A549 (cell line): ENCODE measurements at regions not wholly inside any gene's neighbourhood (a gene's known extent, or its start where the extent isn't known, plus 50 kb on each side); places are given as distances from the start of the nearest gene placed in this dataset.
"Not testable (repeated sequence)": the region's sequence is repeated elsewhere in the genome, so short reads cannot be mapped to it uniquely, and the experiment has no call there.

Experiments
- ATAC-seq, 2 experiments: fragments of 200-7000 bp in 1 of 2; fragments of >200 bp in 1 of 2; cut with Nextera tagmentation in 1 of 2; cut with Tn5 transposase in 1 of 2; 3 replicates each; pipeline versions ENCODE4 v1.8.0 to v1.9.1; 2018 to 2020; ENCODE audit warnings: mild to moderate bottlenecking in 1 of 2, moderate library complexity in 1 of 2
- CTCF ChIA-PET: fragments of 300-600 bp; sonication (Branson Sonifier 250); formaldehyde crosslinking; extraction: SDS; loops from one replicate; lab custom pipeline; 2021; ENCODE audit warnings: antibody characterized with exemption, inconsistent platforms; lab: Yijun Ruan, JAX
- POLR2A ChIA-PET: fragments of 350-600 bp; formaldehyde crosslinking; extraction: SDS; loops from one replicate; lab custom pipeline; 2021; ENCODE audit warnings: antibody characterized with exemption, inconsistent platforms; lab: Yijun Ruan, JAX
- DNase-seq, 2 experiments: peaks; one replicate each; pipeline versions ENCODE4 v3.0.0 to v3.0.0-alpha.2; 2011 to 2016; ENCODE audit warnings: low read depth in 1 of 2, low spot score in 1 of 2
- FAIRE-seq: peaks from 2 replicates; lab custom pipeline; 2011; peaks lifted over from hg19 to GRCh38; lab: Jason Lieb, UNC
- H3K27ac ChIP-seq, 2 experiments: fragments of >200 bp; sonication (Bioruptor Twin); formaldehyde crosslinking; 3 replicates each; pipeline ENCODE4 v1.5.1; 2016 to 2017
- H3K4me1 ChIP-seq: fragments of >200 bp; sonication (Bioruptor Twin); formaldehyde crosslinking; 3 replicates; pipeline ENCODE4 v1.6.1; 2016
- H3K4me2 ChIP-seq: fragments of >200 bp; sonication (Bioruptor Twin); formaldehyde crosslinking; 3 replicates; pipeline ENCODE4 v1.6.1; 2016
- H3K4me3 ChIP-seq: fragments of >200 bp; sonication (Bioruptor Twin); formaldehyde crosslinking; 3 replicates; pipeline ENCODE4 v1.5.1; 2016
- H3K9me3 ChIP-seq: fragments of >200 bp; sonication (Bioruptor Twin); formaldehyde crosslinking; 3 replicates; pipeline ENCODE4 v1.6.1; 2016
- BHLHE40 ChIP-seq: IDR thresholded peaks from 2 replicates; pipeline ENCODE4 v1.6.1; 2012; ENCODE audit warnings: low read depth, low read length, inconsistent platforms
- CEBPB ChIP-seq, 2 experiments: fragments of >200 bp in 1 of 2; sonication (Bioruptor Twin) in 1 of 2; formaldehyde crosslinking in 1 of 2; IDR thresholded peaks; 2 replicates each; pipeline ENCODE4 v1.6.1; 2012 to 2016
- CHD2 ChIP-seq: fragments of 150-350 bp; IDR thresholded peaks from 2 replicates; pipeline ENCODE4 v1.6.1; 2014; ENCODE audit warnings: low read length; ENCODE audit not compliant: partially characterized antibody
- ESRRA ChIP-seq: fragments of 150-350 bp; IDR thresholded peaks from 2 replicates; pipeline ENCODE4 v1.6.1; 2014; ENCODE audit warnings: mild to moderate bottlenecking, low read length, borderline replicate concordance
- FOSL2 ChIP-seq, 2 experiments: fragments of 450-650 bp in 1 of 2; fragments of >200 bp in 1 of 2; sonication (Bioruptor Twin) in 1 of 2; formaldehyde crosslinking; IDR thresholded peaks; 2 replicates each; pipeline versions ENCODE4 v1.5.0 to v1.6.1; 2016 to 2020; ENCODE audit warnings: mild to moderate bottlenecking in 1 of 2, moderate library complexity in 1 of 2
- FOXS1 ChIP-seq: fragments of 250-450 bp; sonication (Bioruptor Pico); IDR thresholded peaks from 2 replicates; pipeline ENCODE4 v1.5.0; 2020; ENCODE audit warnings: mild to moderate bottlenecking, moderate library complexity
- HDAC2 ChIP-seq: fragments of 200-600 bp; sonication (generic); IDR thresholded peaks from 2 replicates; pipeline ENCODE4 v1.6.1; 2016
- HEYL ChIP-seq: fragments of 250-450 bp; sonication (Bioruptor Pico); IDR thresholded peaks from 2 replicates; pipeline ENCODE4 v1.8.0; 2021; ENCODE audit warnings: mild to moderate bottlenecking, moderate library complexity
- HOXB13 ChIP-seq: fragments of 250-450 bp; sonication (Bioruptor Pico); IDR thresholded peaks from 2 replicates; pipeline ENCODE4 v1.5.0; 2020; ENCODE audit warnings: low read depth, mild to moderate bottlenecking, moderate library complexity
- KDM1A ChIP-seq: fragments of 200-600 bp; sonication (generic); IDR thresholded peaks from 2 replicates; pipeline ENCODE4 v1.6.1; 2016; ENCODE audit warnings: low read depth, mild to moderate bottlenecking
- MAFK ChIP-seq: fragments of 450-650 bp; IDR thresholded peaks from 2 replicates; pipeline ENCODE4 v1.6.1; 2014; ENCODE audit not compliant: partially characterized antibody
- MAZ ChIP-seq: fragments of 150-350 bp; IDR thresholded peaks from 2 replicates; pipeline ENCODE4 v1.6.1; 2014; ENCODE audit warnings: antibody characterized with exemption, low read depth, low read length, borderline replicate concordance
- NFE2L2 ChIP-seq: fragments of 150-350 bp; conservative IDR thresholded peaks from 2 replicates; pipeline ENCODE4 v1.6.1; 2014; ENCODE audit warnings: low read length
- NR3C1 ChIP-seq: fragments of >200 bp; sonication (Bioruptor Twin); formaldehyde crosslinking; IDR thresholded peaks from 3 replicates; pipeline ENCODE4 v1.6.1; 2017
- POLR2A ChIP-seq: IDR thresholded peaks from 2 replicates; pipeline ENCODE4 v1.6.1; 2012; ENCODE audit warnings: mild to moderate bottlenecking, low read length
- RARB ChIP-seq: fragments of 250-450 bp; sonication (Bioruptor Pico); IDR thresholded peaks from 2 replicates; pipeline ENCODE4 v1.8.0; 2021; ENCODE audit warnings: mild to moderate bottlenecking, moderate library complexity
- RCOR1 ChIP-seq: fragments of 150-350 bp; IDR thresholded peaks from 2 replicates; pipeline ENCODE4 v1.6.1; 2014; ENCODE audit warnings: antibody characterized with exemption, low read length, low read depth
- RFX5 ChIP-seq: fragments of 450-650 bp; IDR thresholded peaks from 2 replicates; pipeline ENCODE4 v1.7.1; 2014; ENCODE audit warnings: antibody characterized with exemption, mild to moderate bottlenecking, moderate library complexity
- TFCP2L1 ChIP-seq: fragments of 250-450 bp; sonication (Bioruptor Pico); IDR thresholded peaks from 2 replicates; pipeline ENCODE4 v1.5.0; 2021; ENCODE audit warnings: mild to moderate bottlenecking
- TP53 ChIP-seq: fragments of 250-450 bp; sonication (Bioruptor Pico); IDR thresholded peaks from 2 replicates; pipeline ENCODE4 v1.5.0; 2021; ENCODE audit warnings: mild to moderate bottlenecking, moderate library complexity
- ZC3H11A ChIP-seq: fragments of 450-650 bp; IDR thresholded peaks from 2 replicates; pipeline ENCODE4 v1.6.1; 2014; ENCODE audit warnings: antibody characterized with exemption, mild to moderate bottlenecking
- ZNF302 ChIP-seq: fragments of 250-450 bp; sonication (Bioruptor Pico); IDR thresholded peaks from 2 replicates; pipeline ENCODE4 v1.9.0; 2021; ENCODE audit warnings: inconsistent platforms, mild to moderate bottlenecking, moderate library complexity
- WGBS: methylation state at CpG from one replicate; pipeline ENCODE4 v1.1.6; 2017; ENCODE audit errors: missing lambda C conversion rate; 5-methylcytosine and 5-hydroxymethylcytosine counted together
- TF ChIP-seq, protein P1 (sequence below): fragments of 200-600 bp; sonication (generic); IDR thresholded peaks from 2 replicates; pipeline ENCODE4 v1.6.1; 2016; ENCODE audit warnings: antibody characterized with exemption, mild to moderate bottlenecking, moderate library complexity
- TF ChIP-seq, protein P2 (sequence below): IDR thresholded peaks from 2 replicates; pipeline ENCODE4 v1.6.1; 2012
- TF ChIP-seq, protein P3 (sequence below): fragments of >200 bp; sonication (Bioruptor Twin); formaldehyde crosslinking; IDR thresholded peaks from 2 replicates; pipeline ENCODE4 v1.6.1; 2016
- TF ChIP-seq, protein P4 (sequence below): IDR thresholded peaks from 2 replicates; pipeline ENCODE4 v1.6.1; 2012

DNA sequence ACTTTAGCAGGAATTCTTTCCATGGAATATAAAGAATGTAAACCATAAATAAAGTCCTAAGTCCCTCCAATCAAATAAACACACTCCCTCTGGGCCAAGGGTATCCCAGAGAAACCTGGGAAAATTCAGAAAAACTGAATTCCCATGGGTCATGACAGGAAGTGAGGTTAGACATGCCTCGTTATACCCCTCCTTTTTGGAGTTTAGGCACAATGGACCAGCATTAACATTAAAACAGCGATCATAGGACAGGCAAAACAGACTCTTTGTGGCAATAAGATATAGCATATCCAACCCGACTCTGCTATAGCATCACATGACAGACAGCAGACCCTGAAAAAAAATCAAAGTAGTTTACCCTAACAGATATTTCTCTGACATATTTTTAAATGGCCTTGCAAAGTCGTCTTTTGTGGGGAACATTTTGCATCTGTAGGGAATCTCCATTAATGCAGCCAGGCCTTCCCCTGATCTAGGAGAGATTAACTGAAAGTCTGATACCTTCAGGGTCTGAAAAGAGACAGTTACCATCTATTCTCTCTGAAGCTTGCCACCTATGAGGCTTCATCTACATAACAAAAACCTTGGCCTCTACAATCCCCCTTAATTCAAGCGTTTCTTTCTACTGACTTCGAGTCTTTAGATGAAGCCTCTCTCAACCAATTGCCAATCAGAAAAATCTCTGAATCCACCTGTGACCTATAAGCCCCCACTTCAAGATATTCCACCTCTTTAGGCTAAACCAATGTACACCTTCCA, 143.0 kb upstream of the KCNK1 start:
- CTCF ChIA-PET, result interaction anchor here (0.6 kb wide), 1 partner anchor 311 kb away, joined by 4 read pairs; no protein-coding TSS in a partner anchor
- ATAC-seq, result no peak
- H3K27ac ChIP-seq, result no peak overlapping the region
- POLR2A ChIA-PET, result no interaction called here
- FAIRE-seq, result no peak
- 61% methylated on average over 6 of the region's 6 CpGs for WGBS
- H3K4me1 ChIP-seq, result no peaks in the 10 kb centered on the region
- no peak overlapping the region for H3K4me3 ChIP-seq
- TF ChIP-seq NFE2L2 (no peak), HOXB13 (CRISPR knock-in tag) (no peak), MAFK (no peak), POLR2A (no peak), NR3C1 (no peak), TFCP2L1 (CRISPR knock-in tag) (no peak), BHLHE40 (no peak), ESRRA (no peak), RCOR1 (no peak), HDAC2 (no peak), CHD2 (no peak), CEBPB (IDR thresholded peaks at IDR 0.05) (no peak), TP53 (CRISPR knock-in tag) (no peak)
- DNase-seq, result no peak
- no peak overlapping the region for H3K4me2 ChIP-seq
- H3K9me3 ChIP-seq, result no peaks in the 10 kb centered on the region

DNA sequence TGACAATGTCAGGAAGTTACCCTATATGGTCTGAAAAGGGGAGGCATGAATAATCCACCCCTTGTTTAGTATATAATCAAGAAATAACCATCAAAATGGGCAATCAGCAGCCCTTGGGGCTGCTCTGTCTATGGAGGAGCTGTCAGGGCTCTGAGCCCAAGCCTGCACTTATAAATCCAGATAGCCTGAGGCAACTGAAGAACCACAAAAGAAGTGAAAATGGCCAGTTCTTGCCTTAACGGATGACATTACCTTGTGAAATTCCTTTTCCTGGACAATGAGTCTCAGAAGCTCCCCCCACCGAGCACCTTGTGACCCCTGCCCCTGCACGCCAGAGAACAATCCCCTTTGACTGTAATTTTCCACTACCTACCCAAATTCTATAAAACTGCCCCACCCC, 142.1 kb upstream of the KCNK1 start:
- CTCF ChIA-PET, result interaction anchor here (0.6 kb wide), 1 partner anchor 311 kb away, joined by 4 read pairs; no protein-coding TSS in a partner anchor

DNA sequence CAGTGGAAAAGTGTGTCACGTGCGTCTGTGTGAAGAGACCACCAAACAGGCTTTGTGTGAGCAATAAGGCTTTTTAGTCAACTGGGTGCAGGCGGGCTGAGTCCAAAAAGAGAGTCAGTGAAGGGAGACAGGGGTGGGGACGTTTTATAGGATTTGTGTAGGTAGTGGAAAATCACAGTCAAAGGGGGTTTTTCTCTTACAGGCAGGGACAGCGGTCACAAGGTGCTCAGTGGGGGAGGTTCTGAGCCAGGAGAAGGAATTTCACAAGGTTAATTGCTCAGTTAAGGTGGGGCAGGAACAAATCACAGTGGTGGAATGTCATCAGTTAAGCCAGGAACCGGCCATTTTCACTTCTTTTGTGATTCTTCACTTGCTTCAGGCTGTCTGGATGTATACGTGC, 141.1 kb upstream of the KCNK1 start:
- DNase-seq, FAIRE-seq, H3K27ac ChIP-seq, POLR2A ChIA-PET, H3K4me2 ChIP-seq, H3K4me1 ChIP-seq, H3K4me3 ChIP-seq, ATAC-seq, CTCF ChIA-PET, H3K9me3 ChIP-seq: not testable (repeated sequence)
- WGBS, result 62% methylated on average over 7 of the region's 7 CpGs

More for the DNA sequence above, 142.1 kb upstream of the KCNK1 start:
- DNase-seq, H3K27ac ChIP-seq, H3K4me2 ChIP-seq, POLR2A ChIA-PET, FAIRE-seq, H3K4me1 ChIP-seq, H3K9me3 ChIP-seq, H3K4me3 ChIP-seq, ATAC-seq: not testable (repeated sequence)
- WGBS, result 72% methylated on average over 3 of the region's 3 CpGs

DNA sequence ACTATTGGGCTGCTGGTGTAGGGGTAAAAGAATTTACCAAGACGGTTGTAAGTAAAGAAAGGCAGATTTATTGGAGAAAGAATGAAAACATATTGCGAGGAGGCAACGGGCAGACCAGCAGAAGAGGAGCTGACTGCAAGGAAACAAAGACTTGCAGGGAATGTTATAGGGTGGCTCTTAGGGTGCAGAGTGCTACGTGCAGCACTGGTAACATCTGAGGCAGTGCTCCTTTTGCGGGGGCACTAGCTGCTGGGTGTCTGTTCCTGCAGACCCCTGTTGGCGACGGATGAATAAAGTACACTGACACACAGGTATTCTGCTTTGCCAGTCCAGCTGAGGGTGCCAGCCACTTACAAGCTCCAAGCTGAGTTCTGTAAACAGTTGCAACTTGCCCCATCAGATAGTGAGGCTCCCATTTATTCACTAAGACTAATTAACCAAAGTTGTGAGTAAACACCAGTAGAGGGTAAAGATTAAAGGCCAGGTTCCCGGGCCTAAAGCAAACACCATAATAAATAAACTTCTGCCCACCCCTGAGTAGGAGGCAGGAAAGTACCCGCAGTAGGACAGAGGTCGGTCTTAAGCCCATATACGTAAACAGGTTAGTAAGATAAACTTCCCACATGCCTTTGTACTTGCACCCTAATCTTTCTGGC, 140.2 kb upstream of the KCNK1 start:
- no peak overlapping the region for H3K4me2 ChIP-seq
- H3K4me3 ChIP-seq, result no peak overlapping the region
- POLR2A ChIA-PET, result no interaction called here
- CTCF ChIA-PET, result no interaction called here
- H3K4me1 ChIP-seq, result no peaks in the 10 kb centered on the region
- no peak for DNase-seq
- no peak overlapping the region for H3K27ac ChIP-seq
- H3K9me3 ChIP-seq, result no peaks in the 10 kb centered on the region
- 69% methylated on average over 11 of the region's 11 CpGs for WGBS
- FAIRE-seq, result no peak
- ATAC-seq, result no peak
- TF ChIP-seq, protein P1, sequence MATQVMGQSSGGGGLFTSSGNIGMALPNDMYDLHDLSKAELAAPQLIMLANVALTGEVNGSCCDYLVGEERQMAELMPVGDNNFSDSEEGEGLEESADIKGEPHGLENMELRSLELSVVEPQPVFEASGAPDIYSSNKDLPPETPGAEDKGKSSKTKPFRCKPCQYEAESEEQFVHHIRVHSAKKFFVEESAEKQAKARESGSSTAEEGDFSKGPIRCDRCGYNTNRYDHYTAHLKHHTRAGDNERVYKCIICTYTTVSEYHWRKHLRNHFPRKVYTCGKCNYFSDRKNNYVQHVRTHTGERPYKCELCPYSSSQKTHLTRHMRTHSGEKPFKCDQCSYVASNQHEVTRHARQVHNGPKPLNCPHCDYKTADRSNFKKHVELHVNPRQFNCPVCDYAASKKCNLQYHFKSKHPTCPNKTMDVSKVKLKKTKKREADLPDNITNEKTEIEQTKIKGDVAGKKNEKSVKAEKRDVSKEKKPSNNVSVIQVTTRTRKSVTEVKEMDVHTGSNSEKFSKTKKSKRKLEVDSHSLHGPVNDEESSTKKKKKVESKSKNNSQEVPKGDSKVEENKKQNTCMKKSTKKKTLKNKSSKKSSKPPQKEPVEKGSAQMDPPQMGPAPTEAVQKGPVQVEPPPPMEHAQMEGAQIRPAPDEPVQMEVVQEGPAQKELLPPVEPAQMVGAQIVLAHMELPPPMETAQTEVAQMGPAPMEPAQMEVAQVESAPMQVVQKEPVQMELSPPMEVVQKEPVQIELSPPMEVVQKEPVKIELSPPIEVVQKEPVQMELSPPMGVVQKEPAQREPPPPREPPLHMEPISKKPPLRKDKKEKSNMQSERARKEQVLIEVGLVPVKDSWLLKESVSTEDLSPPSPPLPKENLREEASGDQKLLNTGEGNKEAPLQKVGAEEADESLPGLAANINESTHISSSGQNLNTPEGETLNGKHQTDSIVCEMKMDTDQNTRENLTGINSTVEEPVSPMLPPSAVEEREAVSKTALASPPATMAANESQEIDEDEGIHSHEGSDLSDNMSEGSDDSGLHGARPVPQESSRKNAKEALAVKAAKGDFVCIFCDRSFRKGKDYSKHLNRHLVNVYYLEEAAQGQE, result no peak
- TF ChIP-seq, protein P2, sequence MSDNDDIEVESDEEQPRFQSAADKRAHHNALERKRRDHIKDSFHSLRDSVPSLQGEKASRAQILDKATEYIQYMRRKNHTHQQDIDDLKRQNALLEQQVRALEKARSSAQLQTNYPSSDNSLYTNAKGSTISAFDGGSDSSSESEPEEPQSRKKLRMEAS, result no peak
- TF ChIP-seq KDM1A, result no peak
- TF ChIP-seq RARB (CRISPR knock-in tag), result no peak
- TF ChIP-seq, protein P3, sequence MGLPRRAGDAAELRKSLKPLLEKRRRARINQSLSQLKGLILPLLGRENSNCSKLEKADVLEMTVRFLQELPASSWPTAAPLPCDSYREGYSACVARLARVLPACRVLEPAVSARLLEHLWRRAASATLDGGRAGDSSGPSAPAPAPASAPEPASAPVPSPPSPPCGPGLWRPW, result no peak
- no peak for TF ChIP-seq FOSL2 (IDR thresholded peaks at IDR 0.05)
- no peak for TF ChIP-seq FOSL2 (CRISPR knock-in tag; IDR thresholded peaks at IDR 0.05)
- TF ChIP-seq ZC3H11A, result no peak
- no peak for TF ChIP-seq MAZ
- no peak for TF ChIP-seq FOXS1
- TF ChIP-seq RFX5, result no peak
- TF ChIP-seq, protein P4, sequence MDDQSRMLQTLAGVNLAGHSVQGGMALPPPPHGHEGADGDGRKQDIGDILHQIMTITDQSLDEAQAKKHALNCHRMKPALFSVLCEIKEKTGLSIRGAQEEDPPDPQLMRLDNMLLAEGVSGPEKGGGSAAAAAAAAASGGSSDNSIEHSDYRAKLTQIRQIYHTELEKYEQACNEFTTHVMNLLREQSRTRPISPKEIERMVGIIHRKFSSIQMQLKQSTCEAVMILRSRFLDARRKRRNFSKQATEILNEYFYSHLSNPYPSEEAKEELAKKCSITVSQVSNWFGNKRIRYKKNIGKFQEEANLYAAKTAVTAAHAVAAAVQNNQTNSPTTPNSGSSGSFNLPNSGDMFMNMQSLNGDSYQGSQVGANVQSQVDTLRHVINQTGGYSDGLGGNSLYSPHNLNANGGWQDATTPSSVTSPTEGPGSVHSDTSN, result no peak
- no peak for TF ChIP-seq ZNF302 (CRISPR knock-in tag)
- TF ChIP-seq BHLHE40, result no peak
- no peak for TF ChIP-seq HEYL
- no peak for TF ChIP-seq RCOR1
